Stimulated activated naive CD8-positive, alpha-beta T cell treated with anti-CD3 and anti-CD28 coated beads, Interleukin-15, Interleukin-2, amounts not matched to agents 100 ng/mL and 50 ng/mL, for 24 hours (primary cell): ENCODE measurements at regions not wholly inside any gene's neighbourhood (a gene's known extent, or its start where the extent isn't known, plus 50 kb on each side); places are given as distances from the start of the nearest gene placed in this dataset.

Experiments
- H3K27ac Mint-ChIP-seq: one replicate; pipeline ENCODE4 v1.8.0; 2021; ENCODE audit warnings: mild to moderate bottlenecking, mixed read lengths
- H3K27me3 Mint-ChIP-seq: one replicate; pipeline ENCODE4 v1.8.0; 2021; ENCODE audit warnings: mixed read lengths
- H3K36me3 Mint-ChIP-seq: one replicate; pipeline ENCODE4 v1.8.0; 2021; ENCODE audit warnings: low read depth, mixed read lengths
- H3K4me1 Mint-ChIP-seq: one replicate; pipeline ENCODE4 v1.8.0; 2021; ENCODE audit warnings: low read depth, mixed read lengths
- H3K4me3 Mint-ChIP-seq: one replicate; pipeline ENCODE4 v1.8.0; 2021; ENCODE audit warnings: mild to moderate bottlenecking, mixed read lengths
- H3K9me3 Mint-ChIP-seq: one replicate; pipeline ENCODE4 v1.8.0; 2021; ENCODE audit warnings: mixed read lengths

GRCh38 chr17:74098136-74099024, 105.1 kb upstream of the RPL38 start:
- Mint-ChIP-seq H3K4me1 (no peaks in the 10 kb centered on the region), H3K4me3 (no peak overlapping the region), H3K36me3 (no peaks in the 10 kb centered on the region), H3K27me3 (peaks cover 10% of the 10 kb centered on the region), H3K9me3 (no peaks in the 10 kb centered on the region), H3K27ac (no peak overlapping the region)

- no peaks in the 10 kb centered on the region for H3K4me1 Mint-ChIP-seq
- peaks cover 9% of the 10 kb centered on the region for H3K27me3 Mint-ChIP-seq
- no peaks in the 10 kb centered on the region for H3K9me3 Mint-ChIP-seq
- H3K27ac Mint-ChIP-seq, result no peak overlapping the region
- no peaks in the 10 kb centered on the region for H3K36me3 Mint-ChIP-seq
- no peak overlapping the region for H3K4me3 Mint-ChIP-seq
These were observed 103.8 kb upstream of the RPL38 start for GRCh38 chr17:74099442-74100340.

GRCh38 chr17:74104921-74105320, 98.6 kb upstream of the RPL38 start:
- H3K27ac Mint-ChIP-seq, result no peak overlapping the region
- H3K4me3 Mint-ChIP-seq, result no peak overlapping the region
- no peaks in the 10 kb centered on the region for H3K36me3 Mint-ChIP-seq
- H3K27me3 Mint-ChIP-seq, result peaks cover 18% of the 10 kb centered on the region
- no peaks in the 10 kb centered on the region for H3K9me3 Mint-ChIP-seq
- H3K4me1 Mint-ChIP-seq, result no peaks in the 10 kb centered on the region

- Mint-ChIP-seq H3K4me3 (no peak overlapping the region), H3K36me3 (no peaks in the 10 kb centered on the region), H3K27me3 (peaks cover 17% of the 10 kb centered on the region), H3K4me1 (no peaks in the 10 kb centered on the region), H3K27ac (no peak overlapping the region), H3K9me3 (no peaks in the 10 kb centered on the region)
These were observed 96.4 kb upstream of the RPL38 start for GRCh38 chr17:74107107-74107506.

GRCh38 chr17:74108126-74108705, 95.3 kb upstream of the RPL38 start:
- peaks cover 17% of the 10 kb centered on the region for H3K27me3 Mint-ChIP-seq
- no peaks in the 10 kb centered on the region for H3K4me1 Mint-ChIP-seq
- H3K36me3 Mint-ChIP-seq, result no peaks in the 10 kb centered on the region
- H3K4me3 Mint-ChIP-seq, result no peak overlapping the region
- no peak overlapping the region for H3K27ac Mint-ChIP-seq
- H3K9me3 Mint-ChIP-seq, result no peaks in the 10 kb centered on the region

- no peaks in the 10 kb centered on the region for H3K9me3 Mint-ChIP-seq
These were observed 93.0 kb upstream of the RPL38 start for GRCh38 chr17:74110467-74110866.

GRCh38 chr17:74113326-74113725, 90.2 kb upstream of the RPL38 start:
- Mint-ChIP-seq H3K4me3 (no peak overlapping the region), H3K36me3 (no peaks in the 10 kb centered on the region), H3K9me3 (no peaks in the 10 kb centered on the region), H3K27ac (no peak overlapping the region), H3K27me3 (peaks cover 16% of the 10 kb centered on the region), H3K4me1 (no peaks in the 10 kb centered on the region)

More at GRCh38 chr17:74110467-74110866, 93.0 kb upstream of the RPL38 start:
- H3K27me3 Mint-ChIP-seq, result peaks cover 9% of the 10 kb centered on the region
- no peak overlapping the region for H3K27ac Mint-ChIP-seq
- no peaks in the 10 kb centered on the region for H3K4me1 Mint-ChIP-seq
- no peak overlapping the region for H3K4me3 Mint-ChIP-seq
- H3K36me3 Mint-ChIP-seq, result no peaks in the 10 kb centered on the region

- Mint-ChIP-seq H3K27ac (no peak overlapping the region), H3K27me3 (peaks cover 16% of the 10 kb centered on the region), H3K36me3 (no peaks in the 10 kb centered on the region), H3K4me1 (no peaks in the 10 kb centered on the region), H3K4me3 (no peak overlapping the region), H3K9me3 (no peaks in the 10 kb centered on the region)
These were observed 89.5 kb upstream of the RPL38 start for GRCh38 chr17:74113952-74114351.

GRCh38 chr17:74114881-74115470, 88.5 kb upstream of the RPL38 start:
- Mint-ChIP-seq H3K36me3 (no peaks in the 10 kb centered on the region), H3K27ac (no peak overlapping the region), H3K4me1 (no peaks in the 10 kb centered on the region), H3K4me3 (no peak overlapping the region), H3K27me3 (peaks cover 16% of the 10 kb centered on the region), H3K9me3 (no peaks in the 10 kb centered on the region)

- Mint-ChIP-seq H3K27ac (no peak overlapping the region), H3K4me3 (no peak overlapping the region), H3K27me3 (peaks cover 15% of the 10 kb centered on the region), H3K36me3 (no peaks in the 10 kb centered on the region), H3K4me1 (no peaks in the 10 kb centered on the region), H3K9me3 (no peaks in the 10 kb centered on the region)
These were observed 87.9 kb upstream of the RPL38 start for GRCh38 chr17:74115586-74115985.

- H3K9me3 Mint-ChIP-seq, result no peaks in the 10 kb centered on the region
- peaks cover 13% of the 10 kb centered on the region for H3K27me3 Mint-ChIP-seq
- H3K27ac Mint-ChIP-seq, result no peak overlapping the region
- H3K36me3 Mint-ChIP-seq, result no peaks in the 10 kb centered on the region
- H3K4me3 Mint-ChIP-seq, result no peak overlapping the region
- H3K4me1 Mint-ChIP-seq, result no peaks in the 10 kb centered on the region
These were observed 87.3 kb upstream of the RPL38 start for GRCh38 chr17:74116087-74116717.

GRCh38 chr17:74117087-74117698, 86.3 kb upstream of the RPL38 start:
- peaks cover 13% of the 10 kb centered on the region for H3K27me3 Mint-ChIP-seq
- no peak overlapping the region for H3K4me3 Mint-ChIP-seq
- no peak overlapping the region for H3K27ac Mint-ChIP-seq
- no peaks in the 10 kb centered on the region for H3K36me3 Mint-ChIP-seq
- H3K9me3 Mint-ChIP-seq, result no peaks in the 10 kb centered on the region
- H3K4me1 Mint-ChIP-seq, result no peaks in the 10 kb centered on the region

- Mint-ChIP-seq H3K4me3 (no peak overlapping the region), H3K4me1 (no peaks in the 10 kb centered on the region), H3K27me3 (peaks cover 13% of the 10 kb centered on the region), H3K36me3 (no peaks in the 10 kb centered on the region), H3K9me3 (no peaks in the 10 kb centered on the region), H3K27ac (no peak overlapping the region)
These were observed 85.5 kb upstream of the RPL38 start for GRCh38 chr17:74117999-74118421.

- Mint-ChIP-seq H3K4me3 (no peak overlapping the region), H3K36me3 (no peaks in the 10 kb centered on the region), H3K9me3 (no peaks in the 10 kb centered on the region), H3K27ac (no peak overlapping the region), H3K27me3 (peaks cover 13% of the 10 kb centered on the region), H3K4me1 (no peaks in the 10 kb centered on the region)
These were observed 85.0 kb upstream of the RPL38 start for GRCh38 chr17:74118504-74118903.
